GM19328 (cell line): ENCODE measurements at regions not wholly inside any gene's neighbourhood (a gene's known extent, or its start where the extent isn't known, plus 50 kb on each side); places are given as distances from the start of the nearest gene placed in this dataset.
"Not testable (repeated sequence)": the region's sequence is repeated elsewhere in the genome, so short reads cannot be mapped to it uniquely, and the experiment has no call there.

Experiments used
- ATAC-seq: cut with Tn5 transposase; IDR thresholded peaks from one replicate; pipeline ENCODE4 v1.9.1; 2021; ENCODE audit warnings: mild to moderate bottlenecking, moderate library complexity; ENCODE audit not compliant: unreplicated experiment

DNA sequence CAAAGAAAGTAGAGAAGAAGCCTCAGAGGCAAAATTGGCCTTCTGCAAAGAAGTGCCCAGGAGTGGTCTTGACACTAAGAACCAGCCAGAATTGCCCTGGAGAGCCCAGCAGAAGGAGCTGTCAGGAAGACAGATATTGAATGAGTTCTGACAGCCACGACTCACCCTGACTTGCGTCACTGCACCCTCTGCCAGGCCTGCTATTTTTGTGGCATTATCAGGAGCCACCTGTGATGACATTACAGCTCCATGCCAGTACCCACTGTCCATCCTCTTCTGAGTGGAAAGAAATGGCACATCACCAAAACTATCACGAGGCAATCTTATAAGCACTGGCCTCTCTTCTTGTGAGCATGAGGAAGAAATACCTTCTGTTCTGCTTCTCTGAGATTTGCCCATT, 67.7 kb downstream of the SMIM20 start:
- ATAC-seq: no peak

DNA sequence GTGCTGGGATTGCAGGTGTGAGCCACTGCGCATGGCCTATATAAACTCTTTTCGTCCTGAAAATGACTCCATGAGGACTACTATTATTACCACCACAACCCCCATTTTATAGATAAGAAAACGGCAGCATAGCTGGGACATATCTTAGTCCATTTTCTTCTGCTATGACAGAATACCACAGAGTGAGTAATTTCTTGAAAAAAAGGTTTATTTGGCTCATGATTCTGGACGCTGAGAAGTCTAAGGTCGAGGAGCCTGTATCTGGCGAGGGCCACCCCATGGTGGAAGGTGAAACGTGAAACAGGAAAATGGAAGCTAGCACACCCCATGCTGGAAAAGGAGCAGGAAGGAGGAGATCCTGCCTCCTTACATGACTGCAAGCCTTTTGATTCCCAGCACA, 68.9 kb downstream of the SMIM20 start:
- no peak for ATAC-seq

DNA sequence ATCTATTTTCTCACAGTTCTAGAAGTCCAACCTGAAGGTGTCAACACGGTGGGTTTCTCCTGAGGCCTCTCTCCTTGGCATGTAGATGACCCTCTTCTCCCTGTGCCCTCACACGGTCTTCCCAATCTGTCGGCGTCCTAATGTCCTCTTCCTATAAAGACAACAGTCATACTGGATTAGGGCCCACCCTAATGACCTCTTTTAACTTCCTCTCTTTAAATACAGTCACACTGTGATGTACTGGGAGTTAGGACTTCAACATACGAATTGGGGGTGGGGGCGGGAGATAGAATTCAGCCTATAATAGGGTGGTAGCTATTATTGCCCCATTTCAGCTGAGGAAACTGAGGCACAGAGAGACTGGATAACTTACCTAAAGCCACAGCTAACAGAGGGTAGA, 70.2 kb downstream of the SMIM20 start:
- no peak for ATAC-seq

DNA sequence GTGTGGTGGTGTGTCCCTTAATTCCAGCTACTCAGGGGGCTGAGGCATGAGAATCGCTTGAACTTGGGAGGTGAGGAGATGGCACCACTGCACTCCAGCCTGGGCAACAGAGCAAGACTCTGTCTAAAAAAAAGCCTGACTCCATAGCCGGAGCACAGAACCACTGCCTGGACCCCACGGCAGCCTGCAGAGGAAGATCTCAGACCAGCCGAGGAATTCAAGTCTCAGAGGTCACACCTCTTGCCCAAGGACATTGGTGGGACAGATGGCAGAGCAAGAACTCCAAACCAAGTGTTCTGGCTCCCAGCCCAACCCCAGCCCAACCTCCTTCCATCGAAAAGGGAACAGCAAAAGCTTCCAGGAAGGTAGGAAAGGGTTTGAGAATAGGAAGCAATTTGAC, 70.8 kb downstream of the SMIM20 start:
- no peak for ATAC-seq

DNA sequence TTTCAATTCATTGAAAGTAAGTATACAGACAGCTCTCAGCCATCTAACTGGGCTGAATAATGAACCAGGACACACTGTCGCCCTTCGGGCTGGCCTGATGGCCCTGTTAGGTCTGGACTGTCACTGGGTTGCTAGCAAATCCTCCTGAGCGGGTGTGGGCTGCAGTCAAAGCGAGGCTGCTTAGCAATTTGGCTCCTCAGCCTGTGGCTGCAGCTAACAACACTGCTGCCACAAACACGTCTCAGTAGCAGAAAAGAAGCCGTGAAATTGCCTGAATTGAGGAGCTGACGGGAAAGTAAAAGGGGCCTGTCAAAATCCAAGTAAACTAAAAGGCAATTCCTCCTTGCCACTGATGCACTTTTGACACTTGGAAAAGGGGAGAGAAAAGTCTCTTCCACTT, 72.8 kb downstream of the SMIM20 start:
- ATAC-seq: no peak

DNA sequence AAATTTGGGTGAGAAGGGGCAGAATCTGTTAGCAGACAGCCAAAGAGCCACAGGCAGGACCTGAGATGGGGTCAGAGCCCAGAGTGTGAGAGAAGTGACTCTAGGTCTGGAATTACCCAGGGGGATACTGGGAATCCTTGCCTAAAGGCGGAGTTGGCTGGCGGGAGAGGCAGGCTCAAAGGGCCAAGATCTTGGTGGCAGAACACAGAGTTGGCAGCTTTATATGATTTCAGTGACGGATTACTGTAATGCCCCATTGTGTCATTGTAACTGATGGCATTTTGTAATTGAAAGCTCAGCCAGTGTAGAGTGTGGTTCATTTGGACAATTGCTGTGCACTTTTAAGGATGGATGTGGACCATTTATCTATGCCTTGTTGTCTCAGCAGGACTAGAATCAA, 77.3 kb downstream of the SMIM20 start:
- no peak for ATAC-seq

DNA sequence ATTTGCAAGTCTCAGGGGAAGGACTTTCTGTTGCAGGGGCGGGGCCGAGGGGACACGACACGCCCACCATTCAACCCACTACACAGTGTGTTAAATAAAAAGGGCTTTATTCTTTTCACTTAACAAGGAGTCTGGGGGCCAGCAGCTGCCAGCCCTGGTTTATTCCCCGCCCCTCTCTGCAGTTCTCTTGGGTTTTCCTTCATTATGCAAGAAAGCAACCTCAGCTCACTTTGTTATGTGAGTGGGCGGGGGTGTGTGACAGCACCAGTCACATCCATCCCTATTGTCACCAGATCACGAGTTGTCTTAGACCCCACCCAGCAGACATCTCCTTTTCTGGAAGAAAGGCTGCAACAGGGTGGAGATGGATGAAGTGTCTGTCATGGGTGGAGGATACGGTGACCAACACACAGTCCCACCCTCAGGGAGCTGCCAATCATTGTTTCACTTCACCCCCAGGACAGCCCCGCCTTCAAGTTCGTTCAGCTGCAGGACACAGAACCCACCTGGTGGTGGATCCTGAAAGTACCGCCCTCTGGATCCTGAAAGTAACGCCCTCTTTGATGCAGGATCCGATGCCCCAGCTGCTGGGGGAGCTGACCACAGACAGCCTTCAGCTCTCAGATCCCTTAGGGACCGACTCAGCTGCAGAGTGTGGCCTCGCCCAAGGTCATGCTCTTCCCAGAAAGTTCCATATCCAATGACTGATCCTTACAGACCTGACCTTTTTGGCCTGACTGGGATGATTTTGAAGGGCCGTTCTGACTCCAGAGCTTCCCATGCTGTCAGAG, 79.6 kb downstream of the SMIM20 start:
- peak; percentile 46 for ATAC-seq

DNA sequence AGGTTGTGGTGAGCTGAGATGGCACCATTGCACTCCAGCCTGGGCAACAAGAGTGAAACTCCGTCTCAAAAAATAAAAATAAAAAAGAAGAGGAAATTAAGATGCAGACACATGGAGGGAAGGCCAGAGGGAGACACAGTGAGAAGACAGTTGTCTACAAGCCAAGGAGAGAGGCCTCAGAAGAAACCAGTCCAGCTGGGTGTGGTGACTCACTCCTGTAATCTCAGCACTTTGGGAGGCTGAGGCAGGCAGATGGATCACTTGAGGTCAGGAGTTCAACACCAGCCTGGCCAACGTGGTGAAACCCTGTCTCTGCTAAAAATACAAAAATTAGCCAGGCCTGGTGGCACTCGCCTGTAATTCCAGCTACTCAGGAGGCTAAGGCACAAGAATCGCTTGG, 80.6 kb downstream of the SMIM20 start:
- ATAC-seq: not testable (repeated sequence)

DNA sequence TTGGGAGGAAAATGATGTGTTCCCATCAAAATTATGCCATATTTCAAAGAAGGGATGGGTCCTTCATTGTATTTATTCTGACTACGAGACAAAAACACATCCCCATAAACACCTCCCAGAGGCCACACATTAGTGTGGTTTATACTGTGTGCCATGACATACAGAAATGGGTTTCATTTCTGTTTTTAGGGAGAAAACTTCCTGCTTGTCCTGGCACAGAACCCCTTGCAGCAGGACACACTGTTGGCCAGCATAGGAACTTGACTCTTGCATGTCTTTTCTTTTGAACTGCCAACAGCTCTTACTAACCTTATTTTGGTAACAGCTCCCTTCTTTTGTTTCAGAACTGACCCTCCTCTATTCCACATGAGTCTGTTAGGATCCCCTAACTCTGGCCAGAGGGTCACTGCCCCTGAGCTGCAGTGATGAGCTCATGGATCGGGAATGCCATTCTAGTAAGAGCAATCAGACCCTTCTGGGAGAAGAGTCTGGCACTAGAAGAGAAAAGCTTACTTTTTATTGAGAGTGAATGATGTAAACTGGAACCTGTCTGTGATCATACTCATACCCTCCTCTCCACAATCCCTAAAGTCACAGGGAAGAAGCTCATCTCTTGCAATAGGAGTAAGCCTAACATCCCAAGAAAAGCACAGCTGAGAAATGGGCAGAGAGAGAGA, 86.4 kb downstream of the SMIM20 start:
- no peak for ATAC-seq

DNA sequence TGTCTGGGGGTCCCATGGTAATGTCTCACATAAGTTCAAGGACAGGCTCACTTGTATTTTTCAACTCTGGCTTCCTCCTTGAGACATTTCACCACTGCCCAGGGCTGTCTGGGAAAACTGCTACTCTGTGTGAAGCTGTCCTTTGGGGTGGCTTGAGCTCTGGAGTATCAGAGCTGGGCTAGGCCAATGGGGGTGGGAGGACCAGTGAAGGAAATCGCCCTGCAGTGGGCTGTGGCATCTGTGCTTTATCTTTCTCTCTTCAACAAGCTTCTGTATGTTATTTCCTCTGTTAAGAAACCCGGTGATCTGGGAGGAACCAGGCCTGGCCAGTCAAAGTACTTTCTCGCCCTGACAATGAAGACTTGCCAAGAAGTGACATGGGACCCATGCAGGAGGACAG, 87.4 kb downstream of the SMIM20 start:
- ATAC-seq: no peak

DNA sequence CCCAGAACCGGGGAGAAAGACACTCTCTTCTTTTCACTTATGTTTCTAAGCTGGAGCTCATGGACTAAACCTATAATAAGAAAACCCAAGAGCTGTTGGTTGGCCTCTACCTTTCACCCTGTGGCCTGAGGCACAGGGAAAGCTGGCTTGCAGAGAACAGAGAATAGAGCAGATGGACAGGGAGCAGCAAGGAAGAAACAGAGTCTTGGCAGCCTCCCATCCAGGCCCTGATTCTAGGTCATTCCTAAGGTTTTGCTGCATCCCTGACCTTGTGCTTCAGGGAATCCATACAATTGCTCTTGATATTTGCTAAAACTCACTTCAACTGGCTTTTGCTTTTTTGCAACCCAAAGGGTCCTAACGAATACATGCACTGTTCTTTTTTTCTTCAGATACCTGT, 87.8 kb downstream of the SMIM20 start:
- ATAC-seq: no peak

DNA sequence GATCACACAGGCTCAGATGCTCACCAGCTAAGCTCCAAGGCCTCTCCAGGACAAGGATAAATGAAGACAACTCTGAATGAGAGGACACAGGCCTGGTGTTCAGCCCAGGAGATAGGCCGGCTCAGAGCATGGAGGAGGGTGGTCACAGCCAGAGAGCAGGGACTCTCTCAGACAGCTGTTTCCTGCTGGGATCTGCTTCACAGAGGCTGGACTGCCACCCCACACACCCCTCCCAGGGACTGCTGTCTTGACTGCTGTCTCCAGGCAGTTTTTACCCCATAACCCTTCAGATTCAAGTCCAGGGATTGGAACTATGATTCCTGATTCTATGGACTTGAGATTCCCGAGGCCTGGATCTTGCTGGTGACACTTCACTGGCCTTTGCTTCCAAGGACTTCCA, 89.0 kb downstream of the SMIM20 start:
- no peak for ATAC-seq

DNA sequence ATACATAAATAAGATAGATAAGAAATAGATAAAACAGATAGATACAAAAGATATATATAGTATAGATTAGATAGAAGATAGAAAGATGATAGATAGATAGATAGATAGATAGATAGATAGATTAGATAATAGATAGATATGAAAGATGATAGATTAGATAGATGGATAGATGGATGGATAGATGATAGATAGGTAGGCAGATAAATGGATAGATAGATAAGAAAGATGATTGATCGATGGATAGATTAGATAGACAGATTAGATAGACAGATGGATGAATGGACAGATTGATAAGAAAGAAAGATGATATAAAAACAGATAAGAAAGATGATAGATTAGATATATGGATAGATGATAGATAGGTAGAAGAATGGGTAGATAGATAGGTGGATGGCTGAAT, 90.3 kb downstream of the SMIM20 start:
- ATAC-seq: no peak

DNA sequence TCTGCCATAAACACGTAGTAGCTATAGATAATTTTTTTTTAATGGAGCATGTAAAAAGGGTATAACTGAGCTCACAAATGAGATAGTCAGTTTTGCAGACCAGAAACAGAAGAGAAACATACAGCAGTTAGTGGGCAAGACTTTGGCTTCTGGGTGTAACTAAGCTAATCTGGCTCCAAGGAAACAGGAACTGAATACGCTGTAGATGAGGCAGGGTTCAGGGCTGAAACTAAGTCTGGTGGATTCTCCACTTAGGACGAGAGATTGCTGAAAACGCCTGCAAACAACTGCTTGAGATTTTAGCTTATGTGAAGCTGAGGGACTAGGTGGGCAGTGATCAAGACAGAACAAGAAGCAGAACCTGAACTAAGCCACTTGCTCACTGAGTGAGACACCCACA, 91.7 kb downstream of the SMIM20 start:
- no peak for ATAC-seq

DNA sequence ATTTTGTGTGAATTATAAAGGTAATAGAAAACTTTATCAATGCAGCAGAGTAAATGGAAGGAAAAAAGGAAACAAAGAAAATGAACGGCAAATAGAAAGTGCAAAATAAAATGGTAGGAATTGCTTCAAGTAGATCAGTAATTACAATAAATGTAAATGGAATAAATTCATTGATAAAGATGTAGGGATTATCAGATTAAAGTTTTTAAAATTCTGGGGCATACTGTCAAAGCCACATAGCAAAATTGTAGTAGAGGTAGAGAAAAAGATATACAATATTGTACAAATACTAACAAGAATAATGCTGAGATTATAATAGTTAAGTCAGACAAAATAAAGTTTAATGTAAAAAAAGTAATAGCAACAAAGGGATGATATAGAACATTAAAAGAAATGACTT, 94.7 kb downstream of the SMIM20 start:
- no peak for ATAC-seq

DNA sequence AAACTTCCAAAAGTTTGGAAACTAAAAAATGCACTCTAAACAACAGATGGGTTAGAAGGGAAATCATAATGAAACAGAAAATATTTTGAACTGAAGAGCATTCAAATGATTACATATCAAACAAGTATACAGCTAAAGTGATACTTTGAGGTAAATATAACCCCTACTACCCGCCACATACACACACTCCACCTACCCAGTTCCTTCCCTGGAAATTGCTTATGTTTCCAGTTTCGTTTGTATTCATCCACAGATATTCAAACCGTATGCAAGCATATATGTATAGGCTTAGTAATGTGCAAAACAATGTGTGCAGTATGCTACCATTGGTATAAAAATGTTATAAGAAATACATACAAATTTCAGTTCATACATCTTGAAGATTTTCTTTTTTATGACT, 95.5 kb downstream of the SMIM20 start:
- ATAC-seq: no peak

DNA sequence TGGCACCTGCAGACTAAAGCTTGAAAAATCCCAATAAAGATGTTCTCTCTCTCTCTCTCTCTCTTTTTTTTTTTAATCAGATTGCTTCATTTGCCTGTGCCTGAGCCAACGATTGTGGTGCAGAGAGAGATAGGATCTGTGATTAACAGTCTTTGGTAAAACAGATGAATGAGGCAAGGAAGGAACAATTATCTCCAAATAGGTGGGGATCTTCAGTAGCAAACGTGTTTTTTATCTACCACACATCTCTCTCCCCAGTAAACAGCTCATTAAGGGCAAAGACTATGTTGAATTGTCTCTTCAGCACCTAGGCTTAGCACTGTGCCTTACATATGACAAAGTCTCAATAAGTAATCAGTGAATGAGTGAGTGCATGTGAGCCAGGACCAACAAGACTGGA, 96.3 kb downstream of the SMIM20 start:
- no peak for ATAC-seq

DNA sequence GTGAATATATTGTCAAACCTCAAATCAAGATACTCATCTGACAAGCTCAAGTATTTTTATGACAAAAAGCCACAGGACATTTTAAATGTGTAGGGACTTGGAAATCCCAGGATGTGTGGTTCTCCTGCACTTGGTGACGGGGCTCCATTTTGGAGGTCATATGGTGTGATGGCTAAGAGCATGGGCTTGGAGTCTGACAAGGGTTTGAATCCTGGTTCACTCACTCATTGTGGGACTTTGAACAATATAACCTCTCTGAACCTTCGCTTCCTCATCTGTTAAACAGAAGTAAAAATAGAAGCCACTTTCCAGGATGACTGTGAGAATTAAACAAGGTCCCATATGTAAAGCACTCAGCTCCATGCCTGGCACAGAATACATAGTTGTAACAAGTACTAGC, 99.6 kb downstream of the SMIM20 start:
- ATAC-seq: no peak

DNA sequence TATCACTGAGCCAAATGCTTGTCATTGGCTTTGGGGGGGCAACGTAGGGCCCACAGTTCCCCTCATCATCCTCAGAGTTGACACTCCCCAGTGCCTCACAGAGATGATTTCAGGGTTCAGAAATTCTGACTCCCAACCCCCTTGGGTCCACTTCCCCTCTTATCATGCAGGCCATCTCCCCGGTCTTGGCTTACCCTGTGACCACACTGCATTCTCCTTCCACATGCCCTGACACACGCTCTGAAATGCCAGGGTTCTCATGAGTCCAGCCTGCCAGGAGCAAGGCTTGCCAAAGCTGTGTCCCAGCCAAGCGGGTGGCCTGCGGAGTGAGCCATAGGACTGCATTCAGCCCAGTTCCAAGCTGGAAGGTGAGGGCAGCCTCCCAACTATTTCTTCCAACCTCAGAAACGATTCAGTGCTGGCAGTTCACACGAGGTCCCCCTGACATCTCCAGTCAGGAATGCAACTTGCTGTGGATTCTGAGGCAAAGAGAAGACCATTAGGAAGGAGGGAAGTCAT, 101.2 kb downstream of the SMIM20 start:
- no peak for ATAC-seq

DNA sequence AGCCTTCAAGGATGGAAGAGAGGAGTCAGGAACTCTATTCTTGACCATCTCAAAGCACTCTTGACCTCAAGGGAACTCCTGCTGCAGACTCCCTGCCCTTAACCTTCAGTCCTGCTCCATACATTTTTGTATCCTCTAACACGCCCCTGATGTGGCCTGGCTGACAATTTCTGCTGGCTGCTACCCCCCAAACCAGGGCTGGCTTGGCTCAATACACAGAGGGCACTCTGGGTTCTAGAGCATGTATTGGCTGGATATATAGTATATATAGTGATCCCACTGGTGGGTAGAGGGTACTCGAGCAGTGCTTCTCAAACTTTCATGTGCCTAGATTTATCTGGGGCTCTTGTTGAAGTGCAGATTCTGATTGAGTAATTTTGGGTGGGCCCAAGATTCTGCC, 101.9 kb downstream of the SMIM20 start:
- ATAC-seq: no peak

DNA sequence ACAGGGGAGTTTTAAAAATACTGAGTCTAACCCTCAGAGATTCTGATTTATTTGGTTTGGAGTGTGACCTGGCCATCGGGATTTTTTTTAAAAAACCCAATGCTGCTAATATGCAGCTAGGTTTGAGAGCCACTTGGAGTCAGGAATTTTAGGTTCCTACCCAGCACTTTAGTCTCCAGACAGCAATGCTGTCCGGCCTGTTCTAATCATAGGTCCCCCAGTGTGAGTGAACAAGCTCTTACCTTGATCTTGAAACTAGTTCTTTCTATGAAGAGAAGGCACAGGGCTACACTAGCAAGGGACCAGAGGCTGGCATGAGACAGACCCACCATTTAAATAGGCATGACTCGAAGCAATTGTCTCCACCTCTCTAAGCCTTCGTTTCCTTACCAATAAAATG, 103.5 kb downstream of the SMIM20 start:
- ATAC-seq: no peak

DNA sequence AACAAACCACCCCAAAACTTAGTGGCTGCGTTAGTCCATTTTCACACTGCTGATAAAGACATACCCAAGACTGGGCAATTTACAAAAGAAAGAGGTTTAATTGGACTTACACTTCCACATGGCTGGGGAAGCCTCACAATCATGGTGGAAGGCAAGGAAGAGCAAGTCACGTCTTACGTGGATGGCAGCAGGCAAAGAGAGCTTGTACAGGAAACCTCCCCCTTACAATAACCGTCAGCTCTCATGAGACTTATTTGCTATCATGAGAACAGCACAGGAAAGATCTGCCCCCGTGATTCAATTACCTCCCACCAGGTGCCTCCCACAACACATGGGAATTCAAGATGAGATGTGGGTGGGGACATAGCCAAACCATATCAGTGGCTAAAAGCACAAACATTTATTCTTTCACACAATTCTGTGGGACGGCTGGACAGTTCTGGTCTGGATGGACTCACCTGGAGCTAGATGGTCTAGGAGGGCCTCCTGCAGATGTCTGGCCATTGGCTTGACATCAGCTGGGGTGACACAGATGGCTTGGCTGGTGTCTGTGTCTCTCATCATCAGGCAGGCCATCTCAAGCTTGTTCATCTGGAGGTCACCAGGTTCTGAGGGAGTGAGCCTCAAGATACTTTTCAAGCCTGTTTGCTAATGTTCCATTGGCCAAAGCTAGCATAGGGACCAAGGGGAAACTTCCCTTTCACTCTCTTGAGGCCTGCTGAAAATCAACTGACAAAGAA, 104.1 kb downstream of the SMIM20 start:
- not testable (repeated sequence) for ATAC-seq
